Cardiac muscle cell (in vitro differentiated cells and primary cell): ENCODE measurements at regions not wholly inside any gene's neighbourhood (a gene's known extent, or its start where the extent isn't known, plus 50 kb on each side); places are given as distances from the start of the nearest gene placed in this dataset.

Source experiments
- DNase-seq, 2 donors: peaks; one replicate each; pipeline versions ENCODE4 v3.0.0 to v3.0.0-alpha.2; 2010 to 2017; ENCODE audit warnings: low read depth in 1 of 2, low spot score in 1 of 2
- H3K27ac ChIP-seq: fragments of 200-600 bp; sonication (generic); 2 replicates; pipeline ENCODE4 v1.5.1; 2016
- H3K27me3 ChIP-seq: fragments of 200-600 bp; sonication (generic); 2 replicates; pipeline ENCODE4 v1.6.0; 2016; ENCODE audit warnings: control low read depth
- H3K36me3 ChIP-seq: fragments of 200-600 bp; sonication (generic); 2 replicates; pipeline ENCODE4 v1.5.1; 2016; ENCODE audit warnings: control low read depth
- H3K4me1 ChIP-seq: fragments of 200-600 bp; sonication (generic); 2 replicates; pipeline ENCODE4 v1.8.1; 2017; ENCODE audit warnings: low read depth, mild to moderate bottlenecking, mixed run types
- H3K4me3 ChIP-seq: fragments of 200-600 bp; sonication (generic); 2 replicates; pipeline ENCODE4 v1.5.1; 2016; ENCODE audit warnings: mild to moderate bottlenecking
- H3K9me3 ChIP-seq: fragments of 200-600 bp; sonication (generic); 2 replicates; pipeline ENCODE4 v1.5.1; 2017; ENCODE audit warnings: low read depth, mild to moderate bottlenecking, control low read depth
- TF ChIP-seq, protein P1 (sequence below): IDR thresholded peaks from 2 replicates; pipeline ENCODE4 v1.5.1; 2012; ENCODE audit warnings: low read depth, mild to moderate bottlenecking, low read length

DNA sequence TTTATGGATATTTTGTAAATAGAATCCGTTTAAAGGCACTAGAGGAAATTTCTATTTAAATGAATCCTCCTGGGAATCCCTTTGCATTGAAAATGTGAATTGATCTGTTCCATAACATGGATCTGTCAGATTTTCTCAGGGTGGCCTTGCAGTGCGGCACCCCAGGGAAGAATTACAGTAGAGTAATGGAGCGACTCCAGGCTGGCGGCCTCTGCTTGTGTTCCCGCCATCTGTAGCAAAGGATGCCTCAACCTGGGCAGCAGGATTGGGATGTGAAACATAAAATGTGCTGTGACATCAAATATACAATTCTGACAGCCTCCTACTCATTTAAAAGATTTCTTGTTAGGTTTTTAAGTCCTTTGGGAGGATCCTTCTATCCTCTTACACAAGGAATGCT lies 115.9 kb downstream of the RHOU start:
- TF ChIP-seq, protein P1, sequence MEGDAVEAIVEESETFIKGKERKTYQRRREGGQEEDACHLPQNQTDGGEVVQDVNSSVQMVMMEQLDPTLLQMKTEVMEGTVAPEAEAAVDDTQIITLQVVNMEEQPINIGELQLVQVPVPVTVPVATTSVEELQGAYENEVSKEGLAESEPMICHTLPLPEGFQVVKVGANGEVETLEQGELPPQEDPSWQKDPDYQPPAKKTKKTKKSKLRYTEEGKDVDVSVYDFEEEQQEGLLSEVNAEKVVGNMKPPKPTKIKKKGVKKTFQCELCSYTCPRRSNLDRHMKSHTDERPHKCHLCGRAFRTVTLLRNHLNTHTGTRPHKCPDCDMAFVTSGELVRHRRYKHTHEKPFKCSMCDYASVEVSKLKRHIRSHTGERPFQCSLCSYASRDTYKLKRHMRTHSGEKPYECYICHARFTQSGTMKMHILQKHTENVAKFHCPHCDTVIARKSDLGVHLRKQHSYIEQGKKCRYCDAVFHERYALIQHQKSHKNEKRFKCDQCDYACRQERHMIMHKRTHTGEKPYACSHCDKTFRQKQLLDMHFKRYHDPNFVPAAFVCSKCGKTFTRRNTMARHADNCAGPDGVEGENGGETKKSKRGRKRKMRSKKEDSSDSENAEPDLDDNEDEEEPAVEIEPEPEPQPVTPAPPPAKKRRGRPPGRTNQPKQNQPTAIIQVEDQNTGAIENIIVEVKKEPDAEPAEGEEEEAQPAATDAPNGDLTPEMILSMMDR = no peak

DNA sequence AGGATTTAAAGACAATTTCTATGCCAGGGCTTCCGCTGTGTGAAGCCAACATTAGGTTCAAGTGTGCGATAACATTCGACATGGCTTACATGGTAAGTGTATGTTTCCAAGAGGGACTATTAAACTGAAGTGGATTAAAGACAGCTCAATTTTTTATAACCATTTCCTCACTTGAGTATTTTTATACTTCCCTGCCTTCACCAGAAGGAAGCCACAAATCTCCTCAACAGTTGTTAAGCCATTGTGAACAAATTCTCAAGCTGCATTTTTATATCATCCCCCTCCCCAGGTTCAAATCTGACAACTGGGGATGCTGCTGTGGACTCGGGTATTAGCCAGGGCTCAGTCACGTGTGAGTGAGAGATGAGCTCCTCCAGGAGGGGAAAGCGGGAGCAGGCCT lies 116.3 kb downstream of the RHOU start:
- no peak for DNase-seq
- TF ChIP-seq, protein P1 = no peak
- Histone ChIP-seq H3K27me3 (no peaks in the 10 kb centered on the region), H3K4me1 (peaks cover 11% of the 10 kb centered on the region), H3K9me3 (no peaks in the 10 kb centered on the region), H3K27ac (no peak overlapping the region), H3K36me3 (no peaks in the 10 kb centered on the region), H3K4me3 (no peak overlapping the region)

More for the DNA sequence above, 115.9 kb downstream of the RHOU start:
- H3K36me3 ChIP-seq = no peaks in the 10 kb centered on the region
- peaks cover 11% of the 10 kb centered on the region for H3K4me1 ChIP-seq
- DNase-seq = no peak
- no peaks in the 10 kb centered on the region for H3K27me3 ChIP-seq
- H3K9me3 ChIP-seq = no peaks in the 10 kb centered on the region
- H3K27ac ChIP-seq = no peak overlapping the region
- no peak overlapping the region for H3K4me3 ChIP-seq

DNA sequence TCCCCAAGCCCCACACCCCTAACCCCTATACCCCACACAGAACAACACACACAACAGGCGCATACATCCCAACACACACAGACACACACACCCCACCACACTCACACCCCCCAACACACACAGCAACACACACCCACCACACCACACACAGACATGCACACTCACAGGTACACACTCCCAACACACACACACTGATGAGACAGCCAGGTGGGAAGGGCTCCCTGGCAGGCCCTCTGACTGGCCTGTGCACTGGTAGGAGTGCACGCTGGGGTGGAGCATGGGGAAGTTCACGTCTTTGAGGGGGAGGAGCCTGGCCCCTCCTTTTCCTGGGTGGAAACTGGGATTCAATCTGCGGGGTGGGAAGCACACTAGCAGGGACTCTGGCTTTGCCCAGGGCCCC lies 116.7 kb downstream of the RHOU start:
- Histone ChIP-seq H3K4me3 (no peak overlapping the region), H3K4me1 (peaks cover 11% of the 10 kb centered on the region), H3K27me3 (no peaks in the 10 kb centered on the region), H3K9me3 (no peaks in the 10 kb centered on the region), H3K36me3 (no peaks in the 10 kb centered on the region), H3K27ac (no peak overlapping the region)
- no peak for DNase-seq
- TF ChIP-seq, protein P1 = no peak

DNA sequence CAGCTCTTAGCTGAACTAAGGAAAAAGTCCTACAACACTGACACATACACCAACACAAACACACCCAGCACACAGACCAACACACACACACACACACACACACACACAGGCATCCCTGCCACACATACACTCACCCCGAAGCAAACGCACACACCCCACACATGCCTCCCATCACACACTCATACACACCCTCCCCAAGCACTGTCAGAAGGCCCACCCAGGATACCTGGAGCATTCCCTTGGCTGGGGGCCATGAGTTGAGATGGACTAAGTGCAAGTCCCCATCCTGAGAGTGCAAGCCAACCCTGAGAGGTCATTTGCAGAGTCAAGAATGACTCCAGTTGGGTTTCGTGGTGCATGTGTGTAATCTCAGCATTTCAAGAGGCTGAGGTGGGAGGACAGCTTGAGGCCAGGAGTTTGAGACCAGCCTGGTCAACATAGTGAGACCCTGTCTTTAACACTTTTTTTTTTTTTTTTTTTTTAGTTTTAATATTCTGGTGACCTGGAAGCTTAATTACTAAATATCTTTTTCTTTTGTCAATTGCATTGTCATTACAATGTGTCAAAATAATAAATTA lies 117.3 kb downstream of the RHOU start:
- Histone ChIP-seq H3K9me3 (no peaks in the 10 kb centered on the region), H3K27ac (no peak overlapping the region), H3K36me3 (no peaks in the 10 kb centered on the region), H3K4me1 (peaks cover 11% of the 10 kb centered on the region), H3K4me3 (no peak overlapping the region), H3K27me3 (no peaks in the 10 kb centered on the region)
- TF ChIP-seq, protein P1 = no peak
- no peak for DNase-seq

- DNase-seq = no peak
- Histone ChIP-seq H3K9me3 (no peaks in the 10 kb centered on the region), H3K4me1 (peaks cover 11% of the 10 kb centered on the region), H3K27ac (no peak overlapping the region), H3K4me3 (no peak overlapping the region), H3K27me3 (peaks cover 3% of the 10 kb centered on the region), H3K36me3 (no peaks in the 10 kb centered on the region)
- TF ChIP-seq, protein P1 = no peak
Measured at GRCh38 chr1:228853191-228853590, 117.9 kb downstream of the RHOU start.
